ENCODE measurements at regions not wholly inside any gene's neighbourhood (a gene's known extent, or its start where the extent isn't known, plus 50 kb on each side); places are given as distances from the start of the nearest gene placed in this dataset.

GRCh38 chr5:44646016-44646415, 162.7 kb upstream of the MRPS30 start:
- no peak for TF ChIP-seq POLR2AphosphoS5 (IDR thresholded peaks at IDR 0.05; ENCODE audit: low read depth, low read length)
- TF ChIP-seq CTCF (IDR thresholded peaks at IDR 0.05) = no peak
- TF ChIP-seq REST (IDR thresholded peaks at IDR 0.05; ENCODE audit: insufficient read depth in 1 of 2, low read depth in 2 of 2, low read length in 1 of 2) = no peak
- TF ChIP-seq TCF7L2 (IDR thresholded peaks at IDR 0.05; ENCODE audit: low read depth, low read length) = no peak
- no peak for TF ChIP-seq SIN3A (IDR thresholded peaks at IDR 0.05; ENCODE audit: borderline replicate concordance, insufficient read depth, low read depth, low read length)
